ENCODE measurements at regions not wholly inside any gene's neighbourhood (a gene's known extent, or its start where the extent isn't known, plus 50 kb on each side); places are given as distances from the start of the nearest gene placed in this dataset.

GRCh38 chr5:34529581-34530331 lies 126.4 kb upstream of the RAI14 start:
- DNase-seq (ENCODE audit: low read depth in 3 of 3, low spot score in 1 of 3) = no peak

GRCh38 chr5:34530637-34531036 lies 125.5 kb upstream of the RAI14 start:
- DNase-seq (ENCODE audit: low read depth in 3 of 3, low spot score in 1 of 3) = no peak

GRCh38 chr5:34531751-34532360 lies 124.3 kb upstream of the RAI14 start:
- no peak for DNase-seq (ENCODE audit: low read depth in 3 of 3, low spot score in 1 of 3)

GRCh38 chr5:34533582-34534522 lies 122.3 kb upstream of the RAI14 start:
- no peak for DNase-seq (ENCODE audit: low read depth in 3 of 3, low spot score in 1 of 3)

GRCh38 chr5:34534523-34535103 lies 121.5 kb upstream of the RAI14 start:
- DNase-seq (ENCODE audit: low read depth in 3 of 3, low spot score in 1 of 3) = no peak

GRCh38 chr5:34535433-34535832 lies 120.7 kb upstream of the RAI14 start:
- no peak for DNase-seq (ENCODE audit: low read depth in 3 of 3, low spot score in 1 of 3)

- no peak for DNase-seq (ENCODE audit: low read depth in 3 of 3, low spot score in 1 of 3)
Observed at GRCh38 chr5:34535944-34536623, 120.0 kb upstream of the RAI14 start.

GRCh38 chr5:34536699-34537098 lies 119.4 kb upstream of the RAI14 start:
- DNase-seq (ENCODE audit: low read depth in 3 of 3, low spot score in 1 of 3) = no peak

GRCh38 chr5:34538026-34538672 lies 118.0 kb upstream of the RAI14 start:
- DNase-seq (ENCODE audit: low read depth in 3 of 3, low spot score in 1 of 3) = no peak

GRCh38 chr5:34539183-34539582 lies 116.9 kb upstream of the RAI14 start:
- DNase-seq (ENCODE audit: low read depth in 3 of 3, low spot score in 1 of 3) = no peak

- DNase-seq (ENCODE audit: low read depth in 3 of 3, low spot score in 1 of 3) = no peak
Observed at GRCh38 chr5:34541067-34541466, 115.1 kb upstream of the RAI14 start.

GRCh38 chr5:34542818-34543217 lies 113.3 kb upstream of the RAI14 start:
- no peak for DNase-seq (ENCODE audit: low read depth in 3 of 3, low spot score in 1 of 3)

- DNase-seq (ENCODE audit: low read depth in 3 of 3, low spot score in 1 of 3) = no peak
Observed at GRCh38 chr5:34543687-34544086, 112.4 kb upstream of the RAI14 start.

GRCh38 chr5:34544403-34544802 lies 111.7 kb upstream of the RAI14 start:
- no peak for DNase-seq (ENCODE audit: low read depth in 3 of 3, low spot score in 1 of 3)

GRCh38 chr5:34545164-34545563 lies 111.0 kb upstream of the RAI14 start:
- DNase-seq (ENCODE audit: low read depth in 3 of 3, low spot score in 1 of 3) = no peak

- DNase-seq (ENCODE audit: low read depth in 3 of 3, low spot score in 1 of 3) = no peak
Observed at GRCh38 chr5:34545626-34546025, 110.5 kb upstream of the RAI14 start.

GRCh38 chr5:34547300-34548085 lies 108.6 kb upstream of the RAI14 start:
- no peak for DNase-seq (ENCODE audit: low read depth in 3 of 3, low spot score in 1 of 3)

GRCh38 chr5:34548086-34548403 lies 108.1 kb upstream of the RAI14 start:
- no peak for DNase-seq (ENCODE audit: low read depth in 3 of 3, low spot score in 1 of 3)

- no peak for DNase-seq (ENCODE audit: low read depth in 3 of 3, low spot score in 1 of 3)
Observed at GRCh38 chr5:34550247-34550646, 105.9 kb upstream of the RAI14 start.

GRCh38 chr5:34550964-34551363 lies 105.2 kb upstream of the RAI14 start:
- DNase-seq (ENCODE audit: low read depth in 3 of 3, low spot score in 1 of 3) = no peak
